ENCODE measurements at regions not wholly inside any gene's neighbourhood (a gene's known extent, or its start where the extent isn't known, plus 50 kb on each side); places are given as distances from the start of the nearest gene placed in this dataset.
"Not testable (repeated sequence)": the region's sequence is repeated elsewhere in the genome, so short reads cannot be mapped to it uniquely, and the experiment has no call there.

- FAIRE-seq (no peak), DNase-seq (ENCODE audit: insufficient read length, low spot score) (no peak)
Observed at GRCh38 chr2:167803449-167803988, 443.9 kb downstream of the STK39 start.

DNA sequence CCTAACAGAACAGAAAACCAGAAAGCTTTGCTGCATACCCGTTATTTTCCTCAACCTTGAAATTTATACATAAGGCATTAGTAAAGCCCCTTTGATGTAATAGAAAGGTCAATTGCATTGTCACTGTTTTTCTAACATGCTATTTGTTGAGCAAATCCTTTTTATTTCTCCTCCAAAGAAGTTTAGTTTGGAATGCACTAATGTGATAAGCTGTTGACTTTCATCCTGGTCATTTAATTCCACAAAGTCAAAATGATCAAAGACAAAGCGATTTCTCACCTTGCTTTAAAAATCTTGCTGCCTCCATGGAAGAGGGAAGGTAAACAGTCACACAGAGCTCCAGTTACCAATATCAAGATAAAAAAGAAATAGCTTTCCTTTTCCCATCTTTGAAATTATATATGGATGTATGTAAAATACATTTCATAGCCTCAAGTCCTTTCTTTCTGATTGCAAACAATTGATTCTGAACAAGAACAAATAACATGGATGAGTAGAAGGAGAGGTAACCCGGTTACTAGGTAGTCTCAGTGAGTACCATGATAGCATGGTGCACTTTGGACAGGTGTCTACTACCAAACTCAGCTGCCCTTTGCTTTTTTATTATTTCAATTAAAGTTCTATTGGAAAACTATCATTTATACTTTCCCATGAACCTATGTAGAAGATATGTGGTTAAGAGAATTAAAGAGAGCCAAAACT is 452.7 kb downstream of the STK39 start:
- no peak for DNase-seq (ENCODE audit: insufficient read length, low spot score)
- no peak for FAIRE-seq

DNA sequence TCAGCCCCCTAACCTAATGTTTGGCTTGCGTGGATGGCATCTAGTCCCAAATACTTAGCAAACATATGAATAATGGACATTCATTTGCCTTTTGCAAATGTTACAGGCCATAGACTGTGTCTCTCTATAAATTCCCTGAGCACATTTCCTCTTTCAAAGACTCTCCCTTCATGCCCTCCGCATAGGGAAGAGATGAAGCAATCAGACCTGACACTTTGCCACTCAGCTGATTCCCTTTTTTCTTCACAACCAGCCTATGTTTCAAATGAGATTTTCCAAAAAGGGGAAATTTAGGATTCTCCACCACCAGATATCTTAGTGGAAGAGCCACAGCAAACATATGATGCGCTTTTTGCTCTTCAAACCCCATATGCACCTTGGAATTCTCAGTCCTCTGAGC is 453.7 kb downstream of the STK39 start:
- FAIRE-seq = no peak
- DNase-seq (ENCODE audit: insufficient read length, low spot score) = no peak

GRCh38 chr2:167792126-167792525 is 455.3 kb downstream of the STK39 start:
- FAIRE-seq = no peak
- no peak for DNase-seq (ENCODE audit: insufficient read length, low spot score)

DNA sequence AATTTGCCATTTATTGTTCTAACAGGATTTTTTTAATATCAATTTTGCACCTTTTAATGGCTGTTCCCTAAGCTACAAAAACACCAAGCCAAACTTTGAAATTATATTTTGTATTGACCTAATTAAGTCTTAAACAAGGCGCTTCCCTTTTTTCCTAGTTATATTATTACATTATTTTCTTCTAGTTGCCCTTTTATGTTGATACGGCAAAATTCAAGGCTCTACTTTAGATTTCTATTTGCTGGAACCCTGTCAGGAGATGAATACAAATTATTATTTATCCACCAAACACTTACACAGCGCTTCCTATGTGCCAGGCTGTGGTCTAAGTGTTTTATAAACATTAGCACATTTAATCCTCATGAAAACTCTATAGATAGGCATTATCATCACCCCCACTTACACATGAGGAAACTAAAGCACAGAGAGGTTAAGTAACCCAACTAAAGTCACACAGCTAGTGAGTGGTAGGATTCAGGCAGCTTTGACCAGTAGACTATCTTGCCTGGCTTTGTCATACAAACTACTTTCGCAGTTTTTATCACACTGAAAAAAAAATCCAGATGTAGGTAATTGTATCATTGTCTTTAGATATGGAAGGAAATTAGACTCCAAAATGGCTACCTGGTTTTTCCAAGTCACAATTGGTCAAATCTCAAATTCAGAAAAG is 456.5 kb downstream of the STK39 start:
- DNase-seq (ENCODE audit: insufficient read length, low spot score) (no peak), FAIRE-seq (no peak)

- DNase-seq (ENCODE audit: insufficient read length, low spot score) (no peak), FAIRE-seq (no peak)
Observed at GRCh38 chr2:167790189-167790588, 457.2 kb downstream of the STK39 start.

DNA sequence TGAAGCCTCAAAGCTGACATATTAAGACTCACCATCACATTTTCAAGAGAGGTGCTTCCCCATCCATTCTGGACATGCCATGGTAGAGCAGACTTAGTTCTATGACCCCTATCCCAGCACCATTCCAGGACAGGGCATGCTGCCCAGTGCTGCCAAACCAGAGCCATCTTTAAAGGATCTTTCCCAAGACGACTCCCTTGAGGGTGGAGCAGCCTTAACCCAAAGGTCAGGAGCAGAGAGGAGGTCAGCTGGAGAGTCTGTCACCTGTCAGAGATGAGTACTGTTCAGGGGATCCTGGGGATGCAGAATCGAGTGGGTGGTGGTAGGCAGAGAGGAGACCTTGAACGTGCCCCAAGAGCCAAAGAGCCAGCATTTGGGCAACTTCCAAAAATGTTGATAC is 459.8 kb downstream of the STK39 start:
- FAIRE-seq (no peak), DNase-seq (ENCODE audit: insufficient read length, low spot score) (no peak)

DNA sequence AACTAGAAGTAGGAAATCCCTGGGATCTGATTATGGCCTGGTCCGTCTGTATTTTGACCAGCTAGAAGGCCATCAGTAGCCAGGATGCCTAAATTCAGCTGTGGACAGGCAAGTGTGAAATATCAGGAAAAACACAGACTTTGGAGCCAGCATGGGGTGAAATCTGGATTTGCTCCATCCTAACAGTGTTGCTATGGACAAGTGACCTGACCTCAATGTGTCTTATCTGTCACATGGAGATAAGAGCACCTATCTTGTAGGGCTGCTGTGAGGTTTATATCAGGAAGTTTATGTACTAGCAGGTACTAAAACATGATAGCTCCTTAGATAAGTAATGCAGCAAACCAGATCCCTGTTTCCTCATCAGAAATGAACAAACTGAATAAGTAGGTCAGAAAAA is 460.4 kb downstream of the STK39 start:
- FAIRE-seq = no peak
- DNase-seq (ENCODE audit: insufficient read length, low spot score) = no peak

GRCh38 chr2:167785606-167786216 is 461.7 kb downstream of the STK39 start:
- no peak for FAIRE-seq

DNA sequence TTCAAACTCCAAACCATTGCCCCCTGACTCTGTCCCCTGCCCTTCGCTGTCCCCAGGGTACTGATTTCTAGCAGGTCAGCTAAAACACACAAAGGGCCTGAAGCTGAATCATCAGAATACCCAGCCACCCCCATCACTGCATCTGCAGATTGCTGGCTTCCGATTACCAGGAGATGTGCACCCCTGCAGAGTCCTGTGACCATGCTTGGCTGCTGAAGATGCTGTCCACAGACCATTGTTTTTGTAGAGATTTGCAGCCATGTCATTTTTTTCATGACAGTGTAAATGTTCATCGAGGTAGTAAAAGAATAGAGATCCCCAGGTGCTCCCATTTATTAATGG is 463.3 kb downstream of the STK39 start:
- FAIRE-seq = no peak

More at GRCh38 chr2:167785606-167786216, 461.7 kb downstream of the STK39 start:
- DNase-seq (ENCODE audit: insufficient read length, low spot score) = no peak

GRCh38 chr2:167783261-167784083 is 463.9 kb downstream of the STK39 start:
- DNase-seq (ENCODE audit: insufficient read length, low spot score) = no peak
- no peak for FAIRE-seq

More for the DNA sequence above, 463.3 kb downstream of the STK39 start:
- DNase-seq (ENCODE audit: insufficient read length, low spot score) = no peak

DNA sequence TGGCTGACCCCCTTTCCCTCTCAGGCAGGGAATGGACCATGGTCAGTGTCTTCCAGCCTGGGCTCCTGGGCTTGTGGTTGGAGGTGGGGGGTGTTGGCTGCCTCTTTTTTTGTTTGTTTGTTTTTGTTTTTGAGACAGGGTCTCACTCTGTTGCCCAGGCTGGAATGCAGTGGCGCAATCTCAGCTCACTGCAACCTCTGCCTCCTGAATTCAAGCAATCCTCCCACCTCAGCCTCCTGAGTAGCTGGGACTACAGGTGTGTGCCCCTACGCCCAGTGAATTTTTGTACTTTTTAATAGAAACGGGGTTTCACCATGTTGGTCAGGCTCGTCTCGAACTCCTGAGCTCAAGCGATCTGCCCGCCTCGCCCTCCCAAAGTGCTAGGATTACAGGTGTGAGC is 465.8 kb downstream of the STK39 start:
- FAIRE-seq; DNase-seq (ENCODE audit: insufficient read length, low spot score): not testable (repeated sequence)

- DNase-seq (ENCODE audit: insufficient read length, low spot score) (no peak), FAIRE-seq (no peak)
Observed at GRCh38 chr2:167776359-167776758, 471.0 kb downstream of the STK39 start.

DNA sequence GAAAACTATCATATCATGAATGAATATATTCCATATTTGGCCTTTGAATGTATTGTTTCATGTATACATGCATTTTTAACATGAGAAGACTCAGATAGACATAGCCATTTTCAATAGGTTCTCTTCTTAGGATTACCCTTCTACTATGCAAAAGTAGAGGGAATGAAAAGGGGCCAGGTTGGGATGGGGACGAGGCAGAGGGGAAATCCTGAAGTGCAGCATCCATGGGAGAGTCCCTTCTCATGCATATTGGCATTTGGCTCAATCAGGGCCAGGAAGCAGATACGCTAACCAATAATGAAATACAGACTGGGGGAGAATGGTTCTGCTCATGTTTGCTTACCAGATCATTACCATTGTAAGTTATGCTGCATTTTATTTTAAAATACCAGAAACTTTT is 475.8 kb downstream of the STK39 start:
- DNase-seq (ENCODE audit: insufficient read length, low spot score) (no peak), FAIRE-seq (no peak)

GRCh38 chr2:167769020-167769419 is 478.4 kb downstream of the STK39 start:
- no peak for FAIRE-seq
- DNase-seq (ENCODE audit: insufficient read length, low spot score) = no peak

DNA sequence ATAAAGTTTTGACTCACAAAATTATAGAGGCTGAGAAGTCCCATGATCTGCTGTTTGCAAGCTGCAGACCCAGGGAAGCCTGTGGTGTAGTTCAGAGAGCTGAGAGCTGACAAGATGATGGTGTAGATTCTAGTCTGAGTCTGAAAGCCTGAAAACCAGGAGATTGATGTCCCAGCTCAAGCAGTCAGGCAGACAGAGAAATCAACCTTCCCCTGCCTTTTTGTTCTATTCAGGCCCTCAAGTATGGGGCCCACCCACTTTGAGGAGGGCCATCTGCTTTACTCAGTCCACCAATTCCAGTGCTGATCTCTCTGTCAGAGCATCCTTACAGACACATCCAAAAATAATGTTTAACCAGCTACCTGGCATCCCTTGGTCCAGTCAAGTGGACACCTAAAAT is 479.6 kb downstream of the STK39 start:
- DNase-seq (ENCODE audit: insufficient read length, low spot score) (no peak), FAIRE-seq (no peak)

- no peak for DNase-seq (ENCODE audit: insufficient read length, low spot score)
- FAIRE-seq = no peak
Observed at GRCh38 chr2:167764772-167765341, 482.5 kb downstream of the STK39 start.

DNA sequence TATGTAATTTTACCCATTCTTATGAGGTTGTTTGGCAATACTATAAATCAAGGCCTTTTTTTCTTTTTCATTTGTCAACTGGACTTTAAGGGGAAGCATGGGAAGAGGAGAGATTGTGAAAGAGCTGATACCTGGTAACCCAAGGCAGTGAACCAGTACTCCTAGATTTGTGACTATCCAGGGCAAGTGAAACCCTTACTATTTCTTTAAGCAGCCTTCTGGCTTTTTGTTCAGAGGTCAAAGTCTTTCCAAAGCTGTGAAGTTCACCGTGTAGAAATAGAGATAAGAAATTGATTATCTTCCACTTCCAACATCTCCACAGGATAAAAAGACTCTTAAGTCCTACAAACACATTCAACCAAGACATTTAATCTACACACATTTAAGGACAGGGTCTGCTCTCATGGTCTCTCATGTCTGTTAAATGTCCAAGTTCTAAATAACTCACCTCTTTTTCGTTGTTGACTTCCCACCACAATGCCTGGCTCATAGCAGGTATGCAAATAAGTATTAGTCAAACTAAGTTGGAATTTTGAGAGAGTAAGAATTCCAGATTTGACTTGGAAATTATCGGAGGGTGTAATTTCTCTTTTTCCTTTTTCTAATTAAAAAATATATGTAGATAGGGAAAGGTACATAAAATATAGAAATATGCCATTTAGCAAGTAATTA is 485.8 kb downstream of the STK39 start:
- DNase-seq (ENCODE audit: insufficient read length, low spot score) = no peak
- FAIRE-seq = no peak

DNA sequence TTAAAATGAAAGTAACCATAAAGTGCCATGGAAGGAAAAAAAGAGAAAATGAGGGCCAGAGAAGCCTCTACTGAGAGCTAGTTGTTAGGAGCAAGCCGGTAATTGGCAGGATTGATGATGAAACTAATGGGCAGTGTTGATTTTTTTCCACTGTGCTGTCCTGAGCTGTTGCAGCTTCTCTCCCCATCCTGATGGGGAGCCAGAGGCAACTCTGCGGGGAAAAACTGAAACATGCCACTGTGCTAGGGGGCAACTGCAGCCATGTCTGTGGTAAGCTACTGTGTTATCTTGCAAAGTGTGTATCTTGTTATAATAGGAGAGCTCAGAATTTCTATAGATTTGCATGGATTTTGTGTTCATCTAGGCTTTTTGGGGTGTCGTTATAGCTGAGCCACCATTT is 487.9 kb downstream of the STK39 start:
- DNase-seq (ENCODE audit: insufficient read length, low spot score) (no peak), FAIRE-seq (no peak)

DNA sequence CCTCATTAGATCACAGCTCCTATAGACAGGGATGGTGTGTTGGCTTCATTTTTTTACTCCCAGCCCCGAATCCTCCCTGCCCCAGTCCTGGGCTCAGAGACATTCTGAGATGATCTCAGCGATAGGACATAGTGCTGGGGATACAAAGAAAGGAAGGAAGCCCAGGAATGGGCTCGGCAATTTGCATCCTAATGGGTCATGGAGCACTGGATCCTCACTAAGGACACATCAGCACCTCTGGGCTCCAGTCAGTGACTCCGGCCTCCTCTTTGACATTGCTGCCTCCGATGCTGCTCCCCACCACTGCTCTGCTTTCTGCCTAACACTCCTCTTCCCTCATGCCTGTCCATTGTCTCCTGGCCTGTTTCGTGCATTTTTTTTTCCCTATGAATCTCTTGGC is 489.1 kb downstream of the STK39 start:
- no peak for DNase-seq (ENCODE audit: insufficient read length, low spot score)
- FAIRE-seq = no peak

Measured in GM19239 (cell line).